Progenitor cell of endocrine pancreas (in vitro differentiated cells): ENCODE measurements at regions not wholly inside any gene's neighbourhood (a gene's known extent, or its start where the extent isn't known, plus 50 kb on each side); places are given as distances from the start of the nearest gene placed in this dataset.

Experiments
- DNase-seq: peaks from one replicate; pipeline ENCODE4 v3.0.0; 2021; ENCODE audit warnings: low spot score; ENCODE audit not compliant: unreplicated experiment
- H3K27ac Mint-ChIP-seq: 2 replicates; pipeline ENCODE4 v1.8.0; 2021; ENCODE audit warnings: mild to moderate bottlenecking, moderate library complexity, mixed read lengths
- H3K27me3 Mint-ChIP-seq: 2 replicates; pipeline ENCODE4 v1.8.0; 2021; ENCODE audit warnings: mixed read lengths
- H3K36me3 Mint-ChIP-seq: 2 replicates; pipeline ENCODE4 v1.8.0; 2022; ENCODE audit warnings: mixed read lengths; ENCODE audit not compliant: insufficient read depth
- H3K4me1 Mint-ChIP-seq: 2 replicates; pipeline ENCODE4 v1.8.0; 2021; ENCODE audit warnings: low read depth, mixed read lengths
- H3K4me3 Mint-ChIP-seq: 2 replicates; pipeline ENCODE4 v1.8.0; 2021; ENCODE audit warnings: low read depth, mild to moderate bottlenecking, moderate library complexity, mixed read lengths
- H3K9me3 Mint-ChIP-seq: 2 replicates; pipeline ENCODE4 v1.8.0; 2021; ENCODE audit warnings: low read depth, mixed read lengths
- CTCF ChIP-seq: fragments of 200-600 bp; sonication (generic); IDR thresholded peaks from one replicate; pipeline ENCODE4 v1.5.0; 2021; ENCODE audit warnings: antibody characterized with exemption, mild to moderate bottlenecking; ENCODE audit not compliant: unreplicated experiment

GRCh38 chr13:74256969-74257368 lies 122.8 kb upstream of the KLF12 start:
- Mint-ChIP-seq H3K9me3 (no peaks in the 10 kb centered on the region), H3K4me3 (no peak overlapping the region), H3K4me1 (peaks cover 9% of the 10 kb centered on the region), H3K27me3 (no peaks in the 10 kb centered on the region), H3K27ac (no peak overlapping the region), H3K36me3 (no peaks in the 10 kb centered on the region)
- no peak for TF ChIP-seq CTCF
- no peak for DNase-seq

GRCh38 chr13:74253161-74253560 lies 119.0 kb upstream of the KLF12 start:
- no peak for TF ChIP-seq CTCF
- no peak overlapping the region for H3K27ac Mint-ChIP-seq

GRCh38 chr13:74251778-74252519 lies 117.7 kb upstream of the KLF12 start:
- H3K9me3 Mint-ChIP-seq = no peaks in the 10 kb centered on the region
- no peak for TF ChIP-seq CTCF
- H3K4me3 Mint-ChIP-seq = no peak overlapping the region
- no peaks in the 10 kb centered on the region for H3K36me3 Mint-ChIP-seq
- DNase-seq = no peak
- H3K4me1 Mint-ChIP-seq = peaks cover 1% of the 10 kb centered on the region
- H3K27me3 Mint-ChIP-seq = peaks cover 5% of the 10 kb centered on the region
- no peak overlapping the region for H3K27ac Mint-ChIP-seq

More at GRCh38 chr13:74253161-74253560, 119.0 kb upstream of the KLF12 start:
- no peak for DNase-seq
- Mint-ChIP-seq H3K4me1 (peaks cover 3% of the 10 kb centered on the region), H3K36me3 (no peaks in the 10 kb centered on the region), H3K27me3 (peaks cover 5% of the 10 kb centered on the region), H3K4me3 (no peak overlapping the region), H3K9me3 (no peaks in the 10 kb centered on the region)

GRCh38 chr13:74250738-74251190 lies 116.6 kb upstream of the KLF12 start:
- peaks cover 13% of the 10 kb centered on the region for H3K27me3 Mint-ChIP-seq
- no peaks in the 10 kb centered on the region for H3K9me3 Mint-ChIP-seq
- TF ChIP-seq CTCF = no peak
- H3K36me3 Mint-ChIP-seq = no peaks in the 10 kb centered on the region
- no peak overlapping the region for H3K27ac Mint-ChIP-seq
- H3K4me1 Mint-ChIP-seq = peaks cover 1% of the 10 kb centered on the region
- no peak for DNase-seq
- H3K4me3 Mint-ChIP-seq = no peak overlapping the region

- Mint-ChIP-seq H3K4me3 (no peak overlapping the region), H3K27ac (no peak overlapping the region), H3K36me3 (no peaks in the 10 kb centered on the region), H3K4me1 (no peaks in the 10 kb centered on the region), H3K9me3 (no peaks in the 10 kb centered on the region), H3K27me3 (peaks cover 22% of the 10 kb centered on the region)
- no peak for DNase-seq
- TF ChIP-seq CTCF = no peak
Observed at GRCh38 chr13:74248477-74248876, 114.3 kb upstream of the KLF12 start.
